DND-41 (cell line): ENCODE measurements at regions not wholly inside any gene's neighbourhood (a gene's known extent, or its start where the extent isn't known, plus 50 kb on each side); places are given as distances from the start of the nearest gene placed in this dataset.

Source experiments
- ATAC-seq: fragments of 200-7000 bp; cut with Tn5 transposase; 3 replicates; pipeline ENCODE4 v1.9.1; 2021; ENCODE audit warnings: low read depth; ENCODE audit not compliant: insufficient read depth
- DNase-seq: peaks from one replicate; pipeline ENCODE4 v3.0.0-alpha.2; 2020
- H2AFZ ChIP-seq: 2 replicates; pipeline ENCODE4 v1.6.0; 2012; ENCODE audit warnings: low read depth, low read length
- H3K27ac ChIP-seq: 2 replicates; pipeline ENCODE4 v1.5.1; 2012; ENCODE audit warnings: low read length, inconsistent platforms
- H3K27me3 ChIP-seq: fragments of 200-600 bp; sonication (generic); 2 replicates; pipeline ENCODE4 v1.6.0; 2012; ENCODE audit warnings: low read length, mild to moderate bottlenecking, inconsistent platforms; ENCODE audit not compliant: insufficient read depth, poor library complexity
- H3K36me3 ChIP-seq: 2 replicates; pipeline ENCODE4 v1.5.1; 2012; ENCODE audit warnings: low read length, inconsistent platforms; ENCODE audit not compliant: insufficient read depth
- H3K4me1 ChIP-seq: 2 replicates; pipeline ENCODE4 v1.5.1; 2012; ENCODE audit warnings: mild to moderate bottlenecking, low read length; ENCODE audit not compliant: insufficient read depth
- H3K4me2 ChIP-seq: 2 replicates; pipeline ENCODE4 v1.6.0; 2012; ENCODE audit warnings: mild to moderate bottlenecking, moderate library complexity, low read length, inconsistent platforms; ENCODE audit not compliant: insufficient read depth
- H3K4me3 ChIP-seq, 2 experiments: fragments of 200-600 bp in 1 of 2; shearing (Covaris generic) in 1 of 2; 2 replicates each; pipeline ENCODE4 v1.5.1; 2012 to 2016; ENCODE audit warnings: inconsistent platforms in 2 of 2, low read length in 2 of 2, mild to moderate bottlenecking in 2 of 2, low read depth in 1 of 2, moderate library complexity in 1 of 2
- H3K79me2 ChIP-seq: 2 replicates; pipeline ENCODE4 v1.6.0; 2012; ENCODE audit warnings: low read length, inconsistent platforms; ENCODE audit not compliant: insufficient read depth
- H3K9ac ChIP-seq: 2 replicates; pipeline ENCODE4 v1.6.0; 2012; ENCODE audit warnings: low read depth, mild to moderate bottlenecking, inconsistent platforms, low read length, moderate library complexity
- H3K9me3 ChIP-seq: 2 replicates; pipeline ENCODE4 v1.5.1; 2012; ENCODE audit warnings: low read length, moderate library complexity, mild to moderate bottlenecking, inconsistent platforms; ENCODE audit not compliant: insufficient read depth, severe bottlenecking
- H4K20me1 ChIP-seq: 2 replicates; pipeline ENCODE4 v1.6.0; 2012; ENCODE audit warnings: low read length; ENCODE audit not compliant: insufficient read depth
- CTCF ChIP-seq: IDR thresholded peaks from 2 replicates; pipeline ENCODE4 v1.5.1; 2012; ENCODE audit warnings: borderline replicate concordance, low read length, moderate library complexity, mild to moderate bottlenecking; ENCODE audit not compliant: poor library complexity, severe bottlenecking; ENCODE audit errors: extremely low read depth
- EZH2 ChIP-seq: IDR thresholded peaks from 3 replicates; pipeline ENCODE4 v1.6.1; 2012; ENCODE audit warnings: borderline replicate concordance, low read depth, mild to moderate bottlenecking, moderate library complexity, low read length, inconsistent platforms; ENCODE audit not compliant: severe bottlenecking

GRCh38 chr13:74414458-74414857 lies 280.3 kb upstream of the KLF12 start:
- Histone ChIP-seq H3K9ac (no peak overlapping the region), H3K4me1 (no peaks in the 10 kb centered on the region), H3K36me3 (no peaks in the 10 kb centered on the region), H3K27ac (no peak overlapping the region), H3K79me2 (no peaks in the 10 kb centered on the region), H2AFZ (no peak overlapping the region), H4K20me1 (no peaks in the 10 kb centered on the region), H3K27me3 (no peaks in the 10 kb centered on the region), H3K4me3 (no peak overlapping the region), H3K9me3 (peaks cover 16% of the 10 kb centered on the region), H3K4me2 (no peak overlapping the region)
- DNase-seq (no peak), ATAC-seq (no peak)
- TF ChIP-seq CTCF (no peak), EZH2 (no peak)

- ATAC-seq, result no peak
- H3K4me3 ChIP-seq, result no peak overlapping the region
These were observed 279.3 kb upstream of the KLF12 start for GRCh38 chr13:74413482-74413881.

GRCh38 chr13:74409551-74409950 lies 275.3 kb upstream of the KLF12 start:
- H3K4me1 ChIP-seq, result no peaks in the 10 kb centered on the region
- ATAC-seq, result no peak
- DNase-seq, result no peak

More at GRCh38 chr13:74413482-74413881, 279.3 kb upstream of the KLF12 start:
- DNase-seq, result no peak
- no peaks in the 10 kb centered on the region for H3K36me3 ChIP-seq
- no peak overlapping the region for H3K27ac ChIP-seq
- peaks cover 16% of the 10 kb centered on the region for H3K9me3 ChIP-seq
- H3K4me2 ChIP-seq, result no peak overlapping the region
- TF ChIP-seq CTCF (no peak), EZH2 (no peak)
- no peaks in the 10 kb centered on the region for H3K4me1 ChIP-seq
- no peaks in the 10 kb centered on the region for H3K27me3 ChIP-seq
- H3K79me2 ChIP-seq, result no peaks in the 10 kb centered on the region
- H3K9ac ChIP-seq, result no peak overlapping the region
- no peaks in the 10 kb centered on the region for H4K20me1 ChIP-seq
- no peak overlapping the region for H2AFZ ChIP-seq

More at GRCh38 chr13:74409551-74409950, 275.3 kb upstream of the KLF12 start:
- H3K27ac ChIP-seq, result no peak overlapping the region
- H3K4me2 ChIP-seq, result no peak overlapping the region
- H2AFZ ChIP-seq, result no peak overlapping the region
- no peaks in the 10 kb centered on the region for H3K27me3 ChIP-seq
- H3K4me3 ChIP-seq, result no peak overlapping the region
- H3K79me2 ChIP-seq, result no peaks in the 10 kb centered on the region
- H3K36me3 ChIP-seq, result no peaks in the 10 kb centered on the region
- H3K9ac ChIP-seq, result no peak overlapping the region
- no peak for TF ChIP-seq CTCF
- TF ChIP-seq EZH2, result no peak
- H4K20me1 ChIP-seq, result no peaks in the 10 kb centered on the region
- H3K9me3 ChIP-seq, result peaks cover 16% of the 10 kb centered on the region
